ENCODE measurements at regions not wholly inside any gene's neighbourhood (a gene's known extent, or its start where the extent isn't known, plus 50 kb on each side); places are given as distances from the start of the nearest gene placed in this dataset.

DNA sequence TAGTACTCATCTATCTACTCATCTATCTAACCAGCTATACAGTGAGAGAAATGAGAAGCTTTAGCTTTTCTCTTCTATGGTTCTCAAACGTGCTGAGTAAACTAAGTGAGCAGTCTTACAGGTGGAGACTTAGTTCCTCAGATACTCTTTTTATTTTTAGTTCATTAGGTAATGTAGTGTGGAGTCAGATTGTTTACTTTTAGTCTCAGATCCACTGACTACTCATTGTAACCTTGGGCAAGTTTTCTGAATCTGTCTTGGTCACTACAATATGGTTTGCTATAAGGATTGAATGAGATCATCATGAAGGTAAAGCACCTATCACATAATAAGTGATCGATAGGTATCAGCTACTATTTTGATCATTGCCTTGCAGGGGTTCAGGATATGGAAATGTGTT lies 160.1 kb downstream of the RAB38 start:
- H3K4me1 ChIP-seq (ENCODE audit: control insufficient read depth in 2 of 3, insufficient read depth in 2 of 3, low read depth in 1 of 3, low read length in 3 of 3): peaks cover 0 to 6% (median 4%) of the 10 kb centered on the region in 3 donors
- H3K9me3 ChIP-seq (ENCODE audit: control insufficient read depth in 2 of 3, insufficient read depth in 1 of 3, low read length in 3 of 3): no peaks in the 10 kb centered on the region
- H3K27me3 ChIP-seq (ENCODE audit: control insufficient read depth, insufficient read depth, low read length): no peaks in the 10 kb centered on the region
- H3K36me3 ChIP-seq (ENCODE audit: control insufficient read depth in 2 of 3, insufficient read depth in 3 of 3, low read length in 3 of 3): no peaks in the 10 kb centered on the region
- FAIRE-seq (no peak), DNase-seq (no peak)
- H3K4me3 ChIP-seq (ENCODE audit: low read length in 3 of 3): no peak overlapping the region
- intact Hi-C loops (cut with DNase I): no loop called here
- no peak overlapping the region for H3K9ac ChIP-seq (ENCODE audit: low read length in 3 of 3)
- H3K27ac ChIP-seq (ENCODE audit: low read depth in 2 of 2, low read length in 2 of 2): no peak overlapping the region
- TF ChIP-seq CTCF (IDR thresholded peaks at IDR 0.05; ENCODE audit: borderline replicate concordance, extremely low read depth, insufficient read depth): no peak

GRCh38 chr11:88013508-88014065 lies 161.7 kb downstream of the RAB38 start:
- Histone ChIP-seq H3K27ac (ENCODE audit: low read depth in 2 of 2, low read length in 2 of 2) (no peak overlapping the region), H3K4me3 (ENCODE audit: low read length in 3 of 3) (no peak overlapping the region), H3K36me3 (ENCODE audit: control insufficient read depth in 2 of 3, insufficient read depth in 3 of 3, low read length in 3 of 3) (no peaks in the 10 kb centered on the region), H3K4me1 (ENCODE audit: control insufficient read depth in 2 of 3, insufficient read depth in 2 of 3, low read depth in 1 of 3, low read length in 3 of 3) (peaks cover 0 to 6% (median 4%) of the 10 kb centered on the region in 3 donors), H3K27me3 (ENCODE audit: control insufficient read depth, insufficient read depth, low read length) (no peaks in the 10 kb centered on the region), H3K9ac (ENCODE audit: low read length in 3 of 3) (no peak overlapping the region), H3K9me3 (ENCODE audit: control insufficient read depth in 2 of 3, insufficient read depth in 1 of 3, low read length in 3 of 3) (no peaks in the 10 kb centered on the region)
- no peak for DNase-seq
- intact Hi-C loops (cut with DNase I): no loop called here
- TF ChIP-seq CTCF (IDR thresholded peaks at IDR 0.05; ENCODE audit: borderline replicate concordance, extremely low read depth, insufficient read depth): no peak
- no peak for FAIRE-seq

GRCh38 chr11:88012456-88012855 lies 162.8 kb downstream of the RAB38 start:
- peaks cover 0 to 6% (median 4%) of the 10 kb centered on the region in 3 donors for H3K4me1 ChIP-seq (ENCODE audit: control insufficient read depth in 2 of 3, insufficient read depth in 2 of 3, low read depth in 1 of 3, low read length in 3 of 3)
- intact Hi-C loops (cut with DNase I): no loop called here
- FAIRE-seq: no peak

More at GRCh38 chr11:88012456-88012855, 162.8 kb downstream of the RAB38 start:
- H3K4me3 ChIP-seq (ENCODE audit: low read length in 3 of 3): no peak overlapping the region
- DNase-seq: no peak
- no peak overlapping the region for H3K27ac ChIP-seq (ENCODE audit: low read depth in 2 of 2, low read length in 2 of 2)
- H3K9ac ChIP-seq (ENCODE audit: low read length in 3 of 3): no peak overlapping the region
- no peak for TF ChIP-seq CTCF (IDR thresholded peaks at IDR 0.05; ENCODE audit: borderline replicate concordance, extremely low read depth, insufficient read depth)
- no peaks in the 10 kb centered on the region for H3K9me3 ChIP-seq (ENCODE audit: control insufficient read depth in 2 of 3, insufficient read depth in 1 of 3, low read length in 3 of 3)
- H3K27me3 ChIP-seq (ENCODE audit: control insufficient read depth, insufficient read depth, low read length): no peaks in the 10 kb centered on the region
- H3K36me3 ChIP-seq (ENCODE audit: control insufficient read depth in 2 of 3, insufficient read depth in 3 of 3, low read length in 3 of 3): no peaks in the 10 kb centered on the region
